K562 (cell line): ENCODE measurements at regions not wholly inside any gene's neighbourhood (a gene's known extent, or its start where the extent isn't known, plus 50 kb on each side); places are given as distances from the start of the nearest gene placed in this dataset.

Source experiments
- ATAC-seq: fragments of 200-7000 bp; cut with Tn5 transposase; 3 replicates; pipeline ENCODE4 v1.9.1; 2020; ENCODE audit warnings: moderate library complexity
- BruUV-seq: library from RNA; stranded (reverse); fragments of 400-500 nt; replicated peaks from 2 replicates; lab custom pipeline; 2021; lab: Mats Ljungman, UMichigan
- CTCF ChIA-PET: fragments of 300-600 bp; formaldehyde crosslinking; extraction: SDS; loops from one replicate; lab custom pipeline; 2021; ENCODE audit warnings: low intra/inter-chr PET ratio; lab: Yijun Ruan, JAX
- POLR2A ChIA-PET: fragments of 300-600, 350-650 bp; sonication (Branson Sonifier 250); formaldehyde crosslinking; extraction: SDS; loops from one replicate; lab custom pipeline; 2021; ENCODE audit warnings: antibody characterized with exemption, inconsistent platforms; lab: Yijun Ruan, JAX
- DNase-seq, 4 experiments: peaks; one replicate each; pipeline versions ENCODE4 v3.0.0 to v3.0.0-alpha.2; 2011 to 2018; ENCODE audit warnings: low spot score in 3 of 4, mixed read lengths in 3 of 4; ENCODE audit errors: extremely low read depth in 1 of 4
- FAIRE-seq: peaks from 2 replicates; lab custom pipeline; 2011; peaks lifted over from hg19 to GRCh38; lab: Jason Lieb, UNC
- H2AFZ ChIP-seq: 2 replicates; pipeline ENCODE4 v1.6.0; 2011; ENCODE audit warnings: low read depth, low read length, control low read depth, inconsistent platforms
- H3K27ac ChIP-seq: fragments of 200-600 bp; 3 replicates; pipeline ENCODE4 v1.8.0; 2011; ENCODE audit warnings: low read depth, mild to moderate bottlenecking, control low read depth, inconsistent platforms, low read length, moderate library complexity, mixed read lengths; ENCODE audit errors: extremely low read depth
- H3K27me3 ChIP-seq, 2 experiments: fragments of 300-600 bp in 1 of 2; 2 replicates in 1 of 2; 3 replicates in 1 of 2; pipeline versions ENCODE4 v1.6.0 to v1.8.0; 2011; ENCODE audit warnings: inconsistent platforms in 2 of 2, low read length in 2 of 2, mild to moderate bottlenecking in 1 of 2, mixed read lengths in 1 of 2, moderate library complexity in 1 of 2; ENCODE audit not compliant: control insufficient read depth in 2 of 2, insufficient read depth in 2 of 2
- H3K36me3 ChIP-seq: fragments of 300-600 bp; 3 replicates; pipeline ENCODE4 v1.8.0; 2011; ENCODE audit warnings: mild to moderate bottlenecking, low read length, inconsistent platforms; ENCODE audit not compliant: control insufficient read depth, insufficient read depth
- H3K4me1 ChIP-seq, 2 experiments: fragments of 200-600 bp in 1 of 2; replicated peaks in 1 of 2; 2 replicates in 1 of 2; 3 replicates in 1 of 2; pipeline versions ENCODE4 v1.5.1 to v1.8.0; 2011; ENCODE audit warnings: inconsistent platforms in 2 of 2, low read length in 2 of 2, mild to moderate bottlenecking in 1 of 2, mixed read lengths in 1 of 2, moderate library complexity in 1 of 2; ENCODE audit not compliant: control insufficient read depth in 2 of 2, insufficient read depth in 2 of 2
- H3K4me2 ChIP-seq: 2 replicates; pipeline ENCODE4 v1.6.1; 2011; ENCODE audit warnings: low read length, control low read depth, inconsistent platforms, mixed read lengths; ENCODE audit not compliant: insufficient read depth
- H3K4me3 ChIP-seq: fragments of 200-600 bp; sonication (generic), shearing (Covaris generic); 2 replicates; pipeline ENCODE4 v1.5.1; 2016; ENCODE audit warnings: control low read depth, inconsistent platforms
- H3K79me2 ChIP-seq: fragments of 200-600 bp; 3 replicates; pipeline ENCODE4 v1.8.0; 2011; ENCODE audit warnings: low read length, inconsistent platforms; ENCODE audit not compliant: control insufficient read depth, insufficient read depth
- H3K9ac ChIP-seq, 2 experiments: 2 replicates each; pipeline versions ENCODE4 v1.6.0 to v1.6.1; 2011; ENCODE audit warnings: low read depth in 2 of 2, low read length in 2 of 2, control low read depth in 1 of 2, inconsistent platforms in 1 of 2, mild to moderate bottlenecking in 1 of 2, mixed read lengths in 1 of 2; ENCODE audit not compliant: insufficient read depth in 1 of 2
- H3K9me1 ChIP-seq: one replicate; pipeline ENCODE4 v1.6.0; 2011; ENCODE audit warnings: inconsistent platforms, mild to moderate bottlenecking, low read length, moderate library complexity; ENCODE audit not compliant: control insufficient read depth, insufficient read depth
- H3K9me3 ChIP-seq: replicated peaks from 2 replicates; pipeline ENCODE4 v1.5.1; 2011; ENCODE audit warnings: low read depth, low read length, inconsistent platforms; ENCODE audit not compliant: control insufficient read depth, insufficient read depth
- H4K20me1 ChIP-seq: replicated peaks from 2 replicates; pipeline ENCODE4 v1.6.1; 2011; ENCODE audit warnings: low read length, inconsistent platforms, mixed read lengths; ENCODE audit not compliant: control insufficient read depth, insufficient read depth
- FOS ChIP-seq: IDR thresholded peaks from 3 replicates; pipeline ENCODE4 v1.6.1; 2011; ENCODE audit not compliant: insufficient read length; ENCODE audit errors: extremely low read depth
- HDAC8 ChIP-seq: fragments of 450-650 bp; IDR thresholded peaks from 2 replicates; pipeline ENCODE4 v1.6.1; 2016; ENCODE audit warnings: mild to moderate bottlenecking, missing genetic modification characterization, moderate library complexity, missing compliant biosample characterization
- HIVEP1 ChIP-seq: fragments of 250-450 bp; sonication (Bioruptor Pico); IDR thresholded peaks from 2 replicates; pipeline ENCODE4 v1.4.0; 2020; ENCODE audit warnings: mild to moderate bottlenecking
- HOXB6 ChIP-seq: fragments of 250-450 bp; sonication (Bioruptor Pico); IDR thresholded peaks from 2 replicates; pipeline ENCODE4 v1.5.1; 2022; ENCODE audit warnings: mild to moderate bottlenecking, borderline replicate concordance
- ILK ChIP-seq: fragments of 450-650 bp; IDR thresholded peaks from 2 replicates; pipeline ENCODE4 v1.6.1; 2016; ENCODE audit warnings: missing genetic modification characterization, low read depth, mild to moderate bottlenecking, missing compliant biosample characterization, moderate library complexity, borderline replicate concordance
- KDM2B ChIP-seq: fragments of 250-450 bp; sonication (Bioruptor Pico); IDR thresholded peaks from 2 replicates; pipeline ENCODE4 v1.8.0; 2021; ENCODE audit warnings: mild to moderate bottlenecking, moderate library complexity
- NFRKB ChIP-seq: fragments of 450-650 bp; IDR thresholded peaks from 2 replicates; pipeline ENCODE4 v1.6.1; 2016; ENCODE audit warnings: low read depth
- PHTF2 ChIP-seq: fragments of 250-450 bp; sonication (Bioruptor Pico); IDR thresholded peaks from 2 replicates; pipeline ENCODE4 v1.5.0; 2021; ENCODE audit warnings: mild to moderate bottlenecking
- POLR2H ChIP-seq: IDR thresholded peaks from 2 replicates; pipeline ENCODE4 v1.6.1; 2016; ENCODE audit warnings: missing genetic modification characterization, low read depth, mild to moderate bottlenecking, control low read depth, missing compliant biosample characterization, moderate library complexity
- RBM22 ChIP-seq: fragments of 200-400 bp; formaldehyde crosslinking; IDR thresholded peaks from 2 replicates; pipeline ENCODE4 v1.6.1; 2018; ENCODE audit warnings: low read length, low read depth; ENCODE audit not compliant: poor library complexity, severe bottlenecking
- SMC3 ChIP-seq: conservative IDR thresholded peaks from 2 replicates; pipeline ENCODE4 v1.6.1; 2011; ENCODE audit warnings: low read depth, low read length, improper control_type of control experiment; ENCODE audit not compliant: insufficient read depth
- TAF9B ChIP-seq: fragments of 450-650 bp; IDR thresholded peaks from 2 replicates; pipeline ENCODE4 v1.6.1; 2018; ENCODE audit warnings: mild to moderate bottlenecking; ENCODE audit not compliant: partially characterized antibody
- TRIM24 ChIP-seq, 2 experiments: fragments of 450-650 bp; IDR thresholded peaks; 2 replicates each; pipeline ENCODE4 v1.6.1; 2016
- ZFP1 ChIP-seq: fragments of 450-650 bp; formaldehyde crosslinking; IDR thresholded peaks from 2 replicates; pipeline ENCODE4 v1.4.0; 2020; ENCODE audit warnings: mild to moderate bottlenecking, mixed read lengths
- ZNF12 ChIP-seq: sonication (generic); formaldehyde crosslinking; IDR thresholded peaks from 2 replicates; pipeline ENCODE4 v1.4.0; 2020; ENCODE audit warnings: mild to moderate bottlenecking, missing genetic modification reagents
- ZNF436 ChIP-seq: fragments of 250-450, 450-650 bp; sonication (Bioruptor Pico); formaldehyde crosslinking; IDR thresholded peaks from 2 replicates; pipeline ENCODE4 v1.7.0; 2020; ENCODE audit warnings: mild to moderate bottlenecking
- ZNF561 ChIP-seq: fragments of 450-650 bp; formaldehyde crosslinking; conservative IDR thresholded peaks from 2 replicates; pipeline ENCODE4 v1.4.0; 2020; ENCODE audit warnings: mild to moderate bottlenecking, moderate library complexity
- ZNF584 ChIP-seq: fragments of 200-800 bp; sonication (Bioruptor generic); IDR thresholded peaks from 2 replicates; pipeline ENCODE4 v1.6.1; 2016; ENCODE audit warnings: low read depth, mild to moderate bottlenecking, missing genetic modification characterization, missing compliant biosample characterization
- WGBS: fragments of 100-300 bp; shearing (Covaris generic); methylation state at CpG from one replicate; pipeline ENCODE4 v1.1.6; 2016; ENCODE audit warnings: low coverage, mixed read lengths; ENCODE audit not compliant: insufficient coverage; ENCODE audit errors: missing lambda C conversion rate; 5-methylcytosine and 5-hydroxymethylcytosine counted together
- in situ Hi-C: fragments of 300-500 bp; cut with MboI; formaldehyde crosslinking; loops from 4 replicates; pipeline ENCODE4 v1.15.0; 2018; ENCODE audit warnings: inconsistent platforms, mixed read lengths
- intact Hi-C: fragments of 100-400 bp; cut with micrococcal nuclease; formaldehyde crosslinking; loops from 2 replicates; pipeline ENCODE4 v1.14.2; 2022
- TF ChIP-seq, protein P1 (sequence below): sonication (generic); formaldehyde crosslinking; IDR thresholded peaks from 2 replicates; pipeline ENCODE4 v1.8.1; 2023; ENCODE audit warnings: mild to moderate bottlenecking, missing genetic modification reagents

DNA sequence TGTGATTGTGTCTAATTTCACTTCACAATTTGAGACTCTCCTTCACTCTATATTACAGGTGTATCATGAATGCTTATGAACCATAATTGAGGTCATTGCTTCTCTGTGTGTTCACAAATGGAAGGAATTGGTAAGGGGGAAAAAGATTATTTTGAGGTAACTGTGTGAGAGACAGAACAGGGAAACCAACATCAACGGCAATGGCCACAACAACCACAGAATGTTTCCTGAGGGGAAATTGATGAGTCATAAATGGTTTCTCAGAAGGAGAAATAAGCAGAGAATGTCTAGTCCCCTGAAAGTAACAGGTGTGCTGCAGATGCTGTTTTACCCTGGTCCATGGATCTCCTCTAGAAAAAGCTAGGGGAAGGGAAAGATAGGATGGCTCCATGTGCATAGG lies 361.2 kb upstream of the GALNT5 start:
- ChIA-PET POLR2A (no interaction called here), CTCF (no interaction called here)
- DNase-seq (no peak), ATAC-seq (no peak), FAIRE-seq (no peak)
- no TSS peak for BruUV-seq
- Histone ChIP-seq H3K9me1 (no peaks in the 10 kb centered on the region), H3K4me1 (no peaks in the 10 kb centered on the region), H3K4me2 (no peak overlapping the region), H3K9me3 (no peaks in the 10 kb centered on the region), H3K79me2 (no peaks in the 10 kb centered on the region), H3K36me3 (no peaks in the 10 kb centered on the region), H3K27ac (no peak overlapping the region), H3K9ac (no peak overlapping the region), H4K20me1 (no peaks in the 10 kb centered on the region), H3K27me3 (no peaks in the 10 kb centered on the region), H2AFZ (no peak overlapping the region), H3K4me3 (no peak overlapping the region)
- in situ Hi-C loops (no loop called here), intact Hi-C loops (loop anchor here (10.0 kb wide), 1 partner anchor 701 kb away; no protein-coding TSS in a partner anchor)
- WGBS, result 19% methylated on average over 1 of the region's 1 CpG
- no peak for TF ChIP-seq KDM2B (CRISPR knock-in tag)
- no peak for TF ChIP-seq TAF9B
- TF ChIP-seq, protein P1, sequence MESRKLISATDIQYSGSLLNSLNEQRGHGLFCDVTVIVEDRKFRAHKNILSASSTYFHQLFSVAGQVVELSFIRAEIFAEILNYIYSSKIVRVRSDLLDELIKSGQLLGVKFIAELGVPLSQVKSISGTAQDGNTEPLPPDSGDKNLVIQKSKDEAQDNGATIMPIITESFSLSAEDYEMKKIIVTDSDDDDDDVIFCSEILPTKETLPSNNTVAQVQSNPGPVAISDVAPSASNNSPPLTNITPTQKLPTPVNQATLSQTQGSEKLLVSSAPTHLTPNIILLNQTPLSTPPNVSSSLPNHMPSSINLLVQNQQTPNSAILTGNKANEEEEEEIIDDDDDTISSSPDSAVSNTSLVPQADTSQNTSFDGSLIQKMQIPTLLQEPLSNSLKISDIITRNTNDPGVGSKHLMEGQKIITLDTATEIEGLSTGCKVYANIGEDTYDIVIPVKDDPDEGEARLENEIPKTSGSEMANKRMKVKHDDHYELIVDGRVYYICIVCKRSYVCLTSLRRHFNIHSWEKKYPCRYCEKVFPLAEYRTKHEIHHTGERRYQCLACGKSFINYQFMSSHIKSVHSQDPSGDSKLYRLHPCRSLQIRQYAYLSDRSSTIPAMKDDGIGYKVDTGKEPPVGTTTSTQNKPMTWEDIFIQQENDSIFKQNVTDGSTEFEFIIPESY (CRISPR knock-in tag), result no peak
- no peak for TF ChIP-seq SMC3
- TF ChIP-seq ZNF584 (CRISPR knock-in tag), result no peak
- TF ChIP-seq HDAC8 (tag), result no peak
- no peak for TF ChIP-seq NFRKB
- no peak for TF ChIP-seq ZNF436 (CRISPR knock-in tag)
- TF ChIP-seq TRIM24 (IDR thresholded peaks at IDR 0.05), result no peak
- TF ChIP-seq HIVEP1, result no peak
- no peak for TF ChIP-seq FOS
- TF ChIP-seq ZFP1, result no peak
- TF ChIP-seq POLR2H (tag), result no peak
- TF ChIP-seq RBM22, result no peak
- TF ChIP-seq PHTF2 (CRISPR knock-in tag), result no peak
- no peak for TF ChIP-seq ZNF561
- no peak for TF ChIP-seq ZNF12 (CRISPR knock-in tag)
- TF ChIP-seq ILK, result no peak
- no peak for TF ChIP-seq HOXB6
